Esophagus muscularis mucosa (tissue), 4 donors: ENCODE measurements at regions not wholly inside any gene's neighbourhood (a gene's known extent, or its start where the extent isn't known, plus 50 kb on each side); places are given as distances from the start of the nearest gene placed in this dataset.
"Not testable (repeated sequence)": the region's sequence is repeated elsewhere in the genome, so short reads cannot be mapped to it uniquely, and the experiment has no call there.

Experiments used
- CTCF ChIP-seq, 3 experiments: fragments of 200-600 bp in 2 of 3; fragments of 450-650 bp in 1 of 3; sonication (generic) in 2 of 3; IDR thresholded peaks; one replicate each; pipeline ENCODE4 v1.5.1; 2017 to 2019; ENCODE audit warnings: antibody characterized with exemption in 3 of 3, mild to moderate bottlenecking in 2 of 3, moderate library complexity in 1 of 3
- EP300 ChIP-seq: sonication (generic); formaldehyde crosslinking; IDR thresholded peaks from one replicate; pipeline ENCODE4 v1.6.1; 2017; ENCODE audit warnings: antibody characterized with exemption
- POLR2AphosphoS5 ChIP-seq, 2 donors: sonication (generic); formaldehyde crosslinking; IDR thresholded peaks; one replicate each; pipeline ENCODE4 v1.6.1; 2017; ENCODE audit warnings: antibody characterized with exemption in 2 of 2

- not testable (repeated sequence) for TF ChIP-seq EP300; CTCF (IDR thresholded peaks at IDR 0.05); POLR2AphosphoS5 (IDR thresholded peaks at IDR 0.05)
Observed at GRCh38 chr1:146850352-146850889, 87.7 kb upstream of the NBPF12 start.
